Mucosa of rectum (tissue), 2 donors: ENCODE measurements at regions not wholly inside any gene's neighbourhood (a gene's known extent, or its start where the extent isn't known, plus 50 kb on each side); places are given as distances from the start of the nearest gene placed in this dataset.

Experiments used
- H3K27ac ChIP-seq, 2 donors: one replicate each; pipeline ENCODE4 v1.7.0; 2013; ENCODE audit warnings: inconsistent platforms in 2 of 2, low read depth in 2 of 2, low read length in 2 of 2
- H3K27me3 ChIP-seq, 2 donors: one replicate each; pipeline ENCODE4 v1.7.0; 2013; ENCODE audit warnings: low read length in 2 of 2; ENCODE audit not compliant: control insufficient read depth in 2 of 2, insufficient read depth in 2 of 2
- H3K36me3 ChIP-seq, 2 donors: one replicate each; pipeline ENCODE4 v1.7.0; 2013; ENCODE audit warnings: low read length in 2 of 2; ENCODE audit not compliant: control insufficient read depth in 2 of 2, insufficient read depth in 2 of 2
- H3K4me1 ChIP-seq, 2 donors: one replicate each; pipeline ENCODE4 v1.7.0; 2013; ENCODE audit warnings: low read length in 2 of 2, mild to moderate bottlenecking in 1 of 2; ENCODE audit not compliant: control insufficient read depth in 2 of 2, insufficient read depth in 2 of 2
- H3K4me3 ChIP-seq, 2 donors: one replicate each; pipeline ENCODE4 v1.7.0; 2013; ENCODE audit warnings: low read length in 2 of 2
- H3K9ac ChIP-seq, 2 donors: one replicate each; pipeline ENCODE4 v1.7.0; 2013; ENCODE audit warnings: low read length in 2 of 2, low read depth in 1 of 2, mild to moderate bottlenecking in 1 of 2
- H3K9me3 ChIP-seq, 2 donors: one replicate each; pipeline ENCODE4 v1.7.0; 2013; ENCODE audit warnings: low read length in 2 of 2; ENCODE audit not compliant: control insufficient read depth in 2 of 2
- donor health status: healthy.
- donor health status: Normal muscosa, but diverticular disease.

DNA sequence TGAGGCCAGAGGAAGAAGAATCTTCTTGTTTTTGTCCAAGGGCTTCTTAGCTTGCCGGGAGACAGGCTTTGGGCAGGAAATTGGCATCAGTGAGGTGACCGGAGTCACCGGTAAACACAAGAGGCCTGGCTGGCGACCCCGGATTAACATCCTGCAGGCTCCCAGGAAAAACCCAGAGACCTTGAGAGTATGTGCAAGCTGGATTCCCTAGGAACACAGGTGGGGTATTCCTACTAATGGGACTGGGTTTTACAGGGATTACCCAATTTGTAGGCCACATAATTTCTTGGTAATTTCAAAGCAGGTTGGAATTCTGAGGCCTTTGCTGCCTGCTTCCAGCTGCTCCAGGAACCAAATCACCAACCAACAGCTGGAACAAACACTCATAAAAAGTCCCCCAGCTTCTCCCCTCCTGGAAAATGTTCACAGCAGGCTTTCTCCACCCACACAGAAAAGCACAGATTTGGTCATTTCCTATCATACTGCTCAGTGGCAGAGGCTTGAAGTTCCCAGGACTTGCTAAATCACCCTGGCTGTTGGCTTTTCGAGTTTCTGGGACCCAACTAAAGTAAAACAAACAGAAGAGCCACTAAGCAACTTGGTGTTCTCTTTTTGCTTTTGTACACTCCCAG is 258.8 kb downstream of the IRF8 start:
- H3K4me1 ChIP-seq, result no peaks in the 10 kb centered on the region
- no peaks in the 10 kb centered on the region for H3K9me3 ChIP-seq
- H3K4me3 ChIP-seq, result no peak overlapping the region
- H3K36me3 ChIP-seq, result no peaks in the 10 kb centered on the region
- H3K27ac ChIP-seq, result peak overlapping the region; percentile 59 to 68
- H3K27me3 ChIP-seq, result peaks cover 0 to 1% of the 10 kb centered on the region in 2 donors
- H3K9ac ChIP-seq, result no peak overlapping the region

GRCh38 chr16:86158688-86159360 is 259.9 kb downstream of the IRF8 start:
- Histone ChIP-seq H3K4me3 (no peak overlapping the region), H3K27me3 (peaks cover 0 to 1% of the 10 kb centered on the region in 2 donors), H3K4me1 (no peaks in the 10 kb centered on the region), H3K9ac (no peak overlapping the region), H3K9me3 (no peaks in the 10 kb centered on the region), H3K27ac (peak overlapping the region; percentile 59 to 68), H3K36me3 (no peaks in the 10 kb centered on the region)

DNA sequence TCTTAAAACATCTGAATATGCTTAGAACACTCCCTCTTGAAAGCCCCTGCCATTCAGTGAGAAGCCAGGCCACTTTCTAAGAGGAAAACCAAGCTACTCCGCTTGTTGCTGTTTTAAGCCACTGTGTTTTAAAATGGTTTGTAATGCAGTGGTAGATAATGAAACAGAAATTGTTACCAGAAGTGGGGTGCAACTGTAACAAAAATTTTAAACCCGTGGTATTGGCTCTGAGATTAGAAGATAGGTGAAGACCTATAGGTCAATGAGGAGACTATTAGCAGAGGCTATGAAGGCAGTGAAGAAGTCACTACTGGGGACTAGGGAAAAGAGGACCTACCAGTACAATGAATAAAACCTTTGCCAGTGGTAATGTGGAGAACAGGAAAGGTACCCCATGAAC is 266.5 kb downstream of the IRF8 start:
- no peak overlapping the region for H3K27ac ChIP-seq
- H3K4me1 ChIP-seq, result no peaks in the 10 kb centered on the region
- no peak overlapping the region for H3K9ac ChIP-seq
- H3K4me3 ChIP-seq, result no peak overlapping the region
- no peaks in the 10 kb centered on the region for H3K36me3 ChIP-seq
- peaks cover 0 to 1% of the 10 kb centered on the region in 2 donors for H3K27me3 ChIP-seq
- H3K9me3 ChIP-seq, result peaks cover 0 to 2% of the 10 kb centered on the region in 2 donors

- H3K4me1 ChIP-seq, result no peaks in the 10 kb centered on the region
- H3K36me3 ChIP-seq, result no peaks in the 10 kb centered on the region
- no peak overlapping the region for H3K4me3 ChIP-seq
- no peak overlapping the region for H3K27ac ChIP-seq
- H3K27me3 ChIP-seq, result peaks cover 0 to 1% of the 10 kb centered on the region in 2 donors
- no peak overlapping the region for H3K9ac ChIP-seq
- H3K9me3 ChIP-seq, result peaks cover 0 to 2% of the 10 kb centered on the region in 2 donors
These were observed 267.5 kb downstream of the IRF8 start for GRCh38 chr16:86166414-86166813.

- H3K36me3 ChIP-seq, result no peaks in the 10 kb centered on the region
- H3K9ac ChIP-seq, result no peak overlapping the region
- no peak overlapping the region for H3K4me3 ChIP-seq
- peaks cover 0 to 2% of the 10 kb centered on the region in 2 donors for H3K9me3 ChIP-seq
- H3K27ac ChIP-seq, result peak overlapping the region in 1 of 2 donors; percentile 35
- H3K4me1 ChIP-seq, result no peaks in the 10 kb centered on the region
- no peaks in the 10 kb centered on the region for H3K27me3 ChIP-seq
These were observed 268.1 kb downstream of the IRF8 start for GRCh38 chr16:86167061-86167460.

GRCh38 chr16:86170720-86171119 is 271.8 kb downstream of the IRF8 start:
- H3K27ac ChIP-seq, result peak overlapping the region; percentile 28 to 40

DNA sequence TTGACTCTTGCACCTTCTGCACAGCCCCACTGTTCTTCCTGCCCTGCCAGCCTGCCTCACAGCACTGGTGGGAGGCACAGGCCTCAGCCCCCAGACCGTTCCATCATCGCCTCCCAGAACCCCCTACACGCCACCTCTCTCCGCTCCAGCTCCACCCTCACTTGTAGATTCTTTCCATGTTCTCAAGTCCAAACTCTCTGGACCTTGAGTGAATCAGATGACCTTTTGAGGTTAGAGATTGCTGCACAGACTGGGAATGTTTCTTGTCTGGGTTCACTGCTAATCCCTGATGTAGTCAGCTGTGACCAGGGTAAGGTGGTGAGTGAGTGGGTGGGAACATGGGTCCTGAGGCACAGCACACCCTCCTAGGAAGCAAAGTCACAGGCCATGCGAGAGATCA is 272.4 kb downstream of the IRF8 start:
- Histone ChIP-seq H3K4me3 (no peak overlapping the region), H3K4me1 (no peaks in the 10 kb centered on the region), H3K9ac (no peak overlapping the region), H3K9me3 (no peaks in the 10 kb centered on the region), H3K27ac (peak overlapping the region; percentile 28 to 40), H3K27me3 (no peaks in the 10 kb centered on the region), H3K36me3 (no peaks in the 10 kb centered on the region)

More at GRCh38 chr16:86170720-86171119, 271.8 kb downstream of the IRF8 start:
- Histone ChIP-seq H3K9me3 (no peaks in the 10 kb centered on the region), H3K4me1 (no peaks in the 10 kb centered on the region), H3K4me3 (no peak overlapping the region), H3K27me3 (no peaks in the 10 kb centered on the region), H3K9ac (no peak overlapping the region), H3K36me3 (no peaks in the 10 kb centered on the region)

DNA sequence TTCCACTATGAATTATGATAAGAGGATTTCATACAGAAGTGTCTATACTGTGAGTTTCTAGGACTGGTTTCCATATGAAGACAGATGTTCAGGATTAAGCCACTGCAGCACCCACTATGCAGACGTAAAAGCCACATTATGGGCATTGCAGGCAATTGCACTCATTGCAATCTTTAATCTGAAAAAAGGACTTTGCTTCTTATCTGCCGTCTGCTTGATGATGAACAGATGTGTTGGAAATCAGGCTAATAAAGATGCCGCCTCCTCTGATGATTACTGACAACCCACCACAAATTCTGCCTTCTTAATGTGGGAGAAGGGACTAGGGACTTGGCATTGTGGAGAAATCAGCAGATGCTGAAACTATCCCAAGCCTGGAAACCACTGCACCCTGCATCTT is 276.9 kb downstream of the IRF8 start:
- Histone ChIP-seq H3K27ac (no peak overlapping the region), H3K4me3 (no peak overlapping the region), H3K9ac (no peak overlapping the region), H3K36me3 (no peaks in the 10 kb centered on the region), H3K27me3 (no peaks in the 10 kb centered on the region), H3K4me1 (no peaks in the 10 kb centered on the region), H3K9me3 (no peaks in the 10 kb centered on the region)

- Histone ChIP-seq H3K9me3 (no peaks in the 10 kb centered on the region), H3K9ac (no peak overlapping the region), H3K36me3 (no peaks in the 10 kb centered on the region), H3K4me3 (no peak overlapping the region), H3K4me1 (no peaks in the 10 kb centered on the region), H3K27ac (no peak overlapping the region), H3K27me3 (no peaks in the 10 kb centered on the region)
These were observed 277.5 kb downstream of the IRF8 start for GRCh38 chr16:86176462-86176861.

GRCh38 chr16:86180244-86180643 is 281.3 kb downstream of the IRF8 start:
- Histone ChIP-seq H3K9me3 (no peaks in the 10 kb centered on the region), H3K4me1 (no peaks in the 10 kb centered on the region), H3K36me3 (no peaks in the 10 kb centered on the region), H3K9ac (no peak overlapping the region), H3K27ac (no peak overlapping the region), H3K4me3 (no peak overlapping the region), H3K27me3 (no peaks in the 10 kb centered on the region)
